ENCODE measurements at regions not wholly inside any gene's neighbourhood (a gene's known extent, or its start where the extent isn't known, plus 50 kb on each side); places are given as distances from the start of the nearest gene placed in this dataset.

DNA sequence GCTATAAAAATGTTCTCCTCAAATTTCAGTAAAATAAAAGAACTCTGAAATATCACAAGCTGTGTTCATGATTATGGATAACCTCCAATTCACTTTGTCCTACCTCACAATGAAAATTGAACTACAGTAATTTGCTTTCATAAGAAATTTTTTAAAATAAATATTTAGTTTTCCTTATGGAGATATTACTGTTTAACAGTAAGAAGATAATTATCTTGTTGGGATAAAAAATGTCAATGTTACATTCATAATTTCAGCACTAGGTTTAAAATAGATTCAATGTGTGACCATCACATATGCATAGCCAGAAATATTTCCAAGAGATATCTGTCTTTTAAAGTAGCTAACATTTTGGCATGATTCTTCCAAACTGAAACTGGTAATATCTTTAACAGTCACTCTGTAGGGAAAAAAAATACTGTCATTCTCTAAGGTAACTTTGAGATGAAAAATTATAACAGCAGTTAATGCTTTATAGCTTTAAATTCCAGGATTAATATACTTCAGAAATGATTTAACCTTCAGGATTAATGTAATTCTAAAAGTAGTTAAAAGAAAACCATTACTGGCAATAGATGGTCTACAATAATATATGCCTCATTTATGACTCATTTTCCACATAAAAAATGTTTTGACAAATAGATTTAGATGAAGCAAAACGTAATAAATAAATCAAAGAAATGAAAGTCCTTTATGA lies 91.3 kb downstream of the SPRY2 start:
- intact Hi-C loops (cut with DNase I) = no loop called here
- no peak overlapping the region for H3K27ac ChIP-seq
- H3K36me3 ChIP-seq = no peaks in the 10 kb centered on the region
- no peaks in the 10 kb centered on the region for H3K27me3 ChIP-seq (replicated peaks; ENCODE audit: insufficient read depth)
- no peaks in the 10 kb centered on the region for H3K4me1 ChIP-seq (replicated peaks)
- WGBS = 41% methylated on average over 1 of the region's 1 CpG
- H3K9me3 ChIP-seq = no peaks in the 10 kb centered on the region
- no peak for DNase-seq (ENCODE audit: low spot score)
- H3K4me3 ChIP-seq = no peak overlapping the region
- TF ChIP-seq POLR2A (IDR thresholded peaks at IDR 0.05) (no peak), POLR2AphosphoS5 (IDR thresholded peaks at IDR 0.05) (no peak)
- TF ChIP-seq, protein P1, sequence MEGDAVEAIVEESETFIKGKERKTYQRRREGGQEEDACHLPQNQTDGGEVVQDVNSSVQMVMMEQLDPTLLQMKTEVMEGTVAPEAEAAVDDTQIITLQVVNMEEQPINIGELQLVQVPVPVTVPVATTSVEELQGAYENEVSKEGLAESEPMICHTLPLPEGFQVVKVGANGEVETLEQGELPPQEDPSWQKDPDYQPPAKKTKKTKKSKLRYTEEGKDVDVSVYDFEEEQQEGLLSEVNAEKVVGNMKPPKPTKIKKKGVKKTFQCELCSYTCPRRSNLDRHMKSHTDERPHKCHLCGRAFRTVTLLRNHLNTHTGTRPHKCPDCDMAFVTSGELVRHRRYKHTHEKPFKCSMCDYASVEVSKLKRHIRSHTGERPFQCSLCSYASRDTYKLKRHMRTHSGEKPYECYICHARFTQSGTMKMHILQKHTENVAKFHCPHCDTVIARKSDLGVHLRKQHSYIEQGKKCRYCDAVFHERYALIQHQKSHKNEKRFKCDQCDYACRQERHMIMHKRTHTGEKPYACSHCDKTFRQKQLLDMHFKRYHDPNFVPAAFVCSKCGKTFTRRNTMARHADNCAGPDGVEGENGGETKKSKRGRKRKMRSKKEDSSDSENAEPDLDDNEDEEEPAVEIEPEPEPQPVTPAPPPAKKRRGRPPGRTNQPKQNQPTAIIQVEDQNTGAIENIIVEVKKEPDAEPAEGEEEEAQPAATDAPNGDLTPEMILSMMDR (IDR thresholded peaks at IDR 0.05) = no peak

DNA sequence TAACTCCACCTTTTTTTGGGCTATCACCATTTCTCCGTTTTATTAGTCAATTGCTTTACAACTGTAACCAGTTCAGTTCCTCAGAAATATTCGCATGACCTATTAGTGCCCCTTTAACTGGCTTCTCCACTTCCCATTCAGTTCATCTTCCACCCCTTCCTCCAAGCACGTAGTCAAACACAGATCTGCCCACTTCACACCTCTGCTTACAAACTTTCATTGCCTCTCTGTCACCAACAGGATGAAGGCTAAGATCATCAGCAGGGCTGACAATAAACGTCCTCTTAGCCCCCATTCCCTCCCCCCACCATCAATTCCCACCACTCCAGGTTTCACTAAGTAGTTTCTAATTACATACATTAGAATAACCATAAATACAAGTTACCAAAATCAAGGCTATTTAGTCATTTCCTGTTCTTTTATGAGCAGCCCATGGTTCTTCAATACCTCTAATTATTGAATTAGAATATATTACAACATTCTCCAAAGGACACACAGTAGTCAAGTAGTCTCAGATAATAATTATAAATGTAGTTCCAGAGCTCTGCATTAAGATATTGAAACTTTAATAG lies 95.7 kb downstream of the SPRY2 start:
- Histone ChIP-seq H3K9me3 (no peaks in the 10 kb centered on the region), H3K36me3 (no peaks in the 10 kb centered on the region), H3K27ac (no peak overlapping the region), H3K27me3 (replicated peaks; ENCODE audit: insufficient read depth) (no peaks in the 10 kb centered on the region), H3K4me3 (no peak overlapping the region), H3K4me1 (replicated peaks) (no peaks in the 10 kb centered on the region)
- 44% methylated on average over 4 of the region's 4 CpGs for WGBS
- DNase-seq (ENCODE audit: low spot score) = no peak
- TF ChIP-seq, protein P1 (IDR thresholded peaks at IDR 0.05) = no peak
- TF ChIP-seq POLR2AphosphoS5 (IDR thresholded peaks at IDR 0.05) (no peak), POLR2A (IDR thresholded peaks at IDR 0.05) (no peak)
- intact Hi-C loops (cut with DNase I) = no loop called here

DNA sequence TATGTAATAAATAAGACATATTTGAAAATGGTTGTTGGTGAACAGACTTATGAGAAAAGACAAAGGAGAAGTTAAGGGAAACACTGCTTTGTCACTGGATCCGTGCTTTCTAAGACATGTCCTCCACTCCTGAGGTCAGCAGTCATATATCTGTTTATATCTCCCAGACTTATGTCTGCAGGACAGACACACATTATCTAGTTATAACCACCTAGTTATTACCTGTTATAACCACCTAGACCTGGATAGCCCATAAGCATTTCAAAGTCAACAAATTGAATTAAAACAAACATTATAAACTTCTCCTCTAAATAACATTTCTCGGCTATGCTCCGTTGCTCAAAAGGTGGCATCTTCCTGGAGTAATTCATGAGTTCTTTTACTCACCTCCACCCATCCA lies 96.4 kb downstream of the SPRY2 start:
- Histone ChIP-seq H3K9me3 (no peaks in the 10 kb centered on the region), H3K4me1 (replicated peaks) (no peaks in the 10 kb centered on the region), H3K36me3 (no peaks in the 10 kb centered on the region), H3K27ac (no peak overlapping the region), H3K4me3 (no peak overlapping the region), H3K27me3 (replicated peaks; ENCODE audit: insufficient read depth) (no peaks in the 10 kb centered on the region)
- TF ChIP-seq POLR2AphosphoS5 (IDR thresholded peaks at IDR 0.05) = no peak
- TF ChIP-seq, protein P1 (IDR thresholded peaks at IDR 0.05) = no peak
- no peak for TF ChIP-seq POLR2A (IDR thresholded peaks at IDR 0.05)
- 55% methylated on average over 3 of the region's 3 CpGs for WGBS
- intact Hi-C loops (cut with DNase I) = no loop called here
- DNase-seq (ENCODE audit: low spot score) = no peak

DNA sequence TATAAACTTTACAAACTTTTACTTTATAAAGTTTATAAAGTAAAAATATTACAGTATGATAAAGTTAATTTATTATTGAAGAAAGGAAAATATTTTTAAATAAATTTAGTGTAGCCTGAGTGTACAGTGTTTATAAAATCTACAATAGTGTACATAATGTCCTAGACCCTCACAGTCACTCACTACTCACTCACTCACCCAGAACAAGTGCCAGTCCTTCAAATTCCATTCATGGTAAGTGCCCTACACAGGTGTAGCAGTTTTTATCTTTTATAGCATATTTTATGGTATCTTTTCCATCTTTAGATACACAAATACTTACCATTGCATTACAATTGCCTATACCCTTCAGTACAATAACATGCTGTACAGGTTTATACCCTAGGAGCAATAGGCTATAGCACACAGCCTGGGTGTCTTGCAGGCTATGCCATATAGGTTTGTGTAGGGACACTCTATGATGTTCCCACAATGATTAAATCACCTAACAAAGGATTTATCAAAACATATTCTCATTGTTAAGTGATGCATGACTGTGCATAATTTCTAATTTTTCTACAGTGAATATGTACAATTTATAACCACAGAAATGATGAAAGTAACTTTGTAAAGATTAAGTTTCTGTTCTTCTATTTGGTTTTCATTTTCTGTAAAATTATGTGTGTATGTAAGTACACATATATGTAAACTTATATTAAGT lies 98.0 kb downstream of the SPRY2 start:
- TF ChIP-seq POLR2A (IDR thresholded peaks at IDR 0.05) (no peak), POLR2AphosphoS5 (IDR thresholded peaks at IDR 0.05) (no peak)
- TF ChIP-seq, protein P1 (IDR thresholded peaks at IDR 0.05) = no peak
- intact Hi-C loops (cut with DNase I) = no loop called here

More for the DNA sequence above, 98.0 kb downstream of the SPRY2 start:
- Histone ChIP-seq H3K36me3 (no peaks in the 10 kb centered on the region), H3K9me3 (no peaks in the 10 kb centered on the region), H3K27ac (no peak overlapping the region), H3K4me3 (no peak overlapping the region), H3K4me1 (replicated peaks) (no peaks in the 10 kb centered on the region), H3K27me3 (replicated peaks; ENCODE audit: insufficient read depth) (no peaks in the 10 kb centered on the region)
- no peak for DNase-seq (ENCODE audit: low spot score)

Measured in prostate gland (tissue), 2 donors.